ENCODE measurements at regions not wholly inside any gene's neighbourhood (a gene's known extent, or its start where the extent isn't known, plus 50 kb on each side); places are given as distances from the start of the nearest gene placed in this dataset.

GRCh38 chr3:106326941-106327695 is 458.3 kb upstream of the CBLB start:
- TF ChIP-seq MAX (IDR thresholded peaks at IDR 0.05) (no peak), CTCF (IDR thresholded peaks at IDR 0.05; ENCODE audit: low read depth, low read length, missing input control) (no peak), SP1 (IDR thresholded peaks at IDR 0.05) (no peak), GABPA (IDR thresholded peaks at IDR 0.05 in 1 of 2, conservative IDR thresholded peaks at IDR 0.05 in 1 of 2) (no peak), REST (IDR thresholded peaks at IDR 0.05) (no peak)

Measured in liver (tissue), 3 donors.